Calu3 (cell line): ENCODE measurements at regions not wholly inside any gene's neighbourhood (a gene's known extent, or its start where the extent isn't known, plus 50 kb on each side); places are given as distances from the start of the nearest gene placed in this dataset.

Source experiments
- BruUV-seq: library from RNA; stranded (reverse); fragments of 400-500 nt; replicated peaks from 2 replicates; lab custom pipeline; 2021; lab: Mats Ljungman, UMichigan
- CTCF ChIA-PET: fragments of 300-600 bp; sonication (Branson Sonifier 250); formaldehyde crosslinking; loops from one replicate; lab custom pipeline; 2022; ENCODE audit warnings: antibody characterized with exemption; lab: Charles Lee
- DNase-seq: peaks from one replicate; pipeline ENCODE4 v3.0.0; 2022
- H3K27ac Mint-ChIP-seq: one replicate; pipeline ENCODE4 v1.8.0; 2022; ENCODE audit warnings: mixed read lengths; ENCODE audit not compliant: unreplicated experiment
- H3K27me3 Mint-ChIP-seq: one replicate; pipeline ENCODE4 v1.8.0; 2022; ENCODE audit warnings: mixed read lengths; ENCODE audit not compliant: unreplicated experiment
- H3K36me3 Mint-ChIP-seq: one replicate; pipeline ENCODE4 v1.8.0; 2022; ENCODE audit warnings: mild to moderate bottlenecking, moderate library complexity, mixed read lengths; ENCODE audit not compliant: insufficient read depth, unreplicated experiment
- H3K4me1 Mint-ChIP-seq: one replicate; pipeline ENCODE4 v1.8.0; 2022; ENCODE audit warnings: mild to moderate bottlenecking, low read depth, mixed read lengths; ENCODE audit not compliant: unreplicated experiment
- H3K4me3 Mint-ChIP-seq: one replicate; pipeline ENCODE4 v1.8.0; 2022; ENCODE audit warnings: mild to moderate bottlenecking, low read depth, moderate library complexity, mixed read lengths; ENCODE audit not compliant: unreplicated experiment
- H3K9me3 Mint-ChIP-seq: one replicate; pipeline ENCODE4 v1.8.0; 2022; ENCODE audit warnings: low read depth, mixed read lengths; ENCODE audit not compliant: unreplicated experiment
- CTCF ChIP-seq: fragments of 200-600 bp; IDR thresholded peaks from one replicate; pipeline ENCODE4 v1.8.0; 2022; ENCODE audit warnings: antibody characterized with exemption; ENCODE audit not compliant: unreplicated experiment
- intact Hi-C: fragments of 100-400 bp; cut with micrococcal nuclease; formaldehyde crosslinking; loops from one replicate; pipeline ENCODE4 v1.10.0; 2022; ENCODE audit not compliant: unreplicated experiment

DNA sequence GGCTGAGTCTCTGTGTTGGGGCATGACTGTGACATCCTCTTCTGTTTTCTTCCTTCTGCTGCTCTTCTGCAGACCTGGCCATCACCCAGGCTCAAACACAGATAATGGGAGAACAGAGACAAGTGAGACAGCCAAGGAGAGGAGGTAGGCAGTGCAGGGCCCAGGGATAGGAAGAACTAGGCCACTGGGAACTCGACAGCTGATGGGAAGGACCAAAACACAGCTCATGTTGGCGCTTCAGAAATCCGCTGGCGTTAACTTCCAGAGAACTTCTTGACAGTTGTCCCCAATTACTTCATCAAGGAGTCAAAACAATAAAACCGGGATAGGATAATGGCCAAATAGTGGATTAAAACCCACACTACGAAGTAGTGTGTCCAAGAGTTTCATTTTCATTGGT is 97.0 kb upstream of the PALS2 start:
- Mint-ChIP-seq H3K4me3 (no peak overlapping the region), H3K27ac (no peak overlapping the region), H3K27me3 (peaks cover 8% of the 10 kb centered on the region), H3K4me1 (peaks cover 14% of the 10 kb centered on the region), H3K9me3 (peaks cover 3% of the 10 kb centered on the region), H3K36me3 (no peaks in the 10 kb centered on the region)
- no peak for TF ChIP-seq CTCF
- CTCF ChIA-PET: interaction anchor here (2.0 kb wide), 1 partner anchor 26 kb away, joined by 5 read pairs; no protein-coding TSS in a partner anchor
- no TSS peak for BruUV-seq
- no peak for DNase-seq
- intact Hi-C loops: loop anchor here (5.0 kb wide), 1 partner anchor 101 kb away; no protein-coding TSS in a partner anchor

GRCh38 chr7:24477398-24478136 is 95.7 kb upstream of the PALS2 start:
- no peak for TF ChIP-seq CTCF
- H3K4me3 Mint-ChIP-seq: peak overlapping the region; percentile 5
- peaks cover 3% of the 10 kb centered on the region for H3K9me3 Mint-ChIP-seq
- intact Hi-C loops: loop anchor here (5.0 kb wide), 1 partner anchor 100 kb away; no protein-coding TSS in a partner anchor
- peaks cover 12% of the 10 kb centered on the region for H3K27me3 Mint-ChIP-seq
- DNase-seq: peak; percentile 45
- peak overlapping the region; percentile 70 for H3K27ac Mint-ChIP-seq
- no peaks in the 10 kb centered on the region for H3K36me3 Mint-ChIP-seq
- CTCF ChIA-PET: interaction anchor here (1.0 to 2.0 kb wide), 3 partner anchors 12 to 27 kb away, joined by 3 to 5 read pairs (median 4); no protein-coding TSS in a partner anchor
- no TSS peak for BruUV-seq
- H3K4me1 Mint-ChIP-seq: peaks cover 14% of the 10 kb centered on the region

DNA sequence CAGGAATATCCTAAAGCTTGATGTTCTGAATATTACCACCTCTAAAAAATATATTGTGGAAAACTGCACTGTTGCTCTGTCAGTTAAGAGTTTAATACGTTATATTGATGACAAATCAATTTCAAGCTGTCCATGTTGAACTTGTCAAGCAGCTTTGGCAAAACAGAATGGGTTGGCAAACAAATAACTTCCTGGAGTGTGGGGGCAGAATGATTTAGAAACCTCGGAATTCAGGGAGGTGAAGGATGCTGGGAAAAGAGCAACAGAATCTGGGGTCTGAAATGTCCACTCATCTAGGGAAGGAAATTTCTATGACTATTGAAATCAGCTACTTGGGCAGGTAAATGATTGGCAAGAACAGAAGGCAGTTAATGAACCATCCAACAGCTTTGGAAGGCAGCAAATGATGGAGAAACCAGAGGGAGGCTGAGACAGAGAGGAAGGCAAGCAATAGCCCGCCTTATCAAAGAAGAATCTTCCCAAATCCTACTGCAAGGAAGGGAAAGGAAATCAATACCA is 95.1 kb upstream of the PALS2 start:
- intact Hi-C loops: loop anchor here (5.0 kb wide), 1 partner anchor 99 kb away; no protein-coding TSS in a partner anchor
- Mint-ChIP-seq H3K36me3 (no peaks in the 10 kb centered on the region), H3K4me1 (peaks cover 14% of the 10 kb centered on the region), H3K27me3 (peaks cover 12% of the 10 kb centered on the region), H3K4me3 (peak overlapping the region; percentile 5), H3K9me3 (peaks cover 3% of the 10 kb centered on the region), H3K27ac (peak overlapping the region; percentile 70)
- no peak for TF ChIP-seq CTCF
- CTCF ChIA-PET: interaction anchor here (1.0 to 2.0 kb wide), 3 partner anchors 11 to 28 kb away, joined by 3 to 5 read pairs (median 4); no protein-coding TSS in a partner anchor
- peak; percentile 42 for DNase-seq
- BruUV-seq: no TSS peak

DNA sequence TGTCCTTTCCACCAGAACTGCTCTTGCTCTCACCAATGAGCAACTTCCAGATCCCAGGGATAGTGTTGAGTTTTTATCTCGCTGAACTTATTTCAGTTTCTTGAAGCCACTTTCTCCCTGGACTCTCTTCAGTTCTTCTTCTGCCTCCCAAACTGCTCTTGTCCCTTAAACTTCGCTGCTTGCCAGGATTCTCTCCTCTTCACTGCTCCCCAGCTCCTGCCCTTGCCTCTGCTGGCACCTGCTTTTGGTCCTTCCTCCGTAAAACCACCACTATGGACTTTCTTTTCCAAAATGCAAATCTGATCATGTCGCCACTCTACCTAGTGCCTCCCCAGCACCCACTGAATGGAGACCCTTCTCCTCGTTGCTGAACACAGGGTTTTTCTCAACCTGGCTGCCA is 92.8 kb upstream of the PALS2 start:
- H3K36me3 Mint-ChIP-seq: no peaks in the 10 kb centered on the region
- peaks cover 3% of the 10 kb centered on the region for H3K9me3 Mint-ChIP-seq
- peaks cover 14% of the 10 kb centered on the region for H3K4me1 Mint-ChIP-seq
- H3K4me3 Mint-ChIP-seq: no peak overlapping the region
- peaks cover 12% of the 10 kb centered on the region for H3K27me3 Mint-ChIP-seq
- no peak overlapping the region for H3K27ac Mint-ChIP-seq
- intact Hi-C loops: no loop called here
- CTCF ChIA-PET: no interaction called here
- TF ChIP-seq CTCF: no peak
- no peak for DNase-seq
- BruUV-seq: no TSS peak
